Stimulated activated CD4-positive, alpha-beta T cell treated with anti-CD3 and anti-CD28 coated beads, Interleukin-12 subunit alpha, Interleukin-12 subunit beta, amount 100 ng/mL, for 4 hours (primary cell): ENCODE measurements at regions not wholly inside any gene's neighbourhood (a gene's known extent, or its start where the extent isn't known, plus 50 kb on each side); places are given as distances from the start of the nearest gene placed in this dataset.

Experiments used
- DNase-seq: peaks from one replicate; pipeline ENCODE4 v3.0.0-alpha.2; 2020

GRCh38 chr2:160976797-160977196, 183.4 kb upstream of the TANK start:
- no peak for DNase-seq

GRCh38 chr2:160977376-160977775, 182.9 kb upstream of the TANK start:
- DNase-seq = no peak

DNA sequence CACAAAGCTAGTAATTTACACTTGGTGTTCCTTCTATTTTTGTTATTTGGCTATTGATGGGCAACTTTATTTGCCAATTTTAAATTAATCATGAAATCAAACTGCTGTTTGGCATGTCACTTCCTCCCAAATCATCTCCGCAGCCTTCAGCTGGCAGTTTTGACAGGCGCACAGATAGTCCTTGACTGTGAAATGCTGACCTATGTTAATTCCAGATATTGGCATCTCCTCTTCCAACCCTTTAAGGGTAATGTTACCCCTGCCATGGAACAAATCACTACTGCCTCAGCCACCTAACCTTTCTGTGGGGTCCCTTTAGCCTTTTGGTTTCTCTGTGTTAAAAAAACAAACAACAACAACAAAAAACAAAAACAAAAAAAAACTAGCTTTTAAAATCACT, 182.4 kb upstream of the TANK start:
- DNase-seq = no peak

DNA sequence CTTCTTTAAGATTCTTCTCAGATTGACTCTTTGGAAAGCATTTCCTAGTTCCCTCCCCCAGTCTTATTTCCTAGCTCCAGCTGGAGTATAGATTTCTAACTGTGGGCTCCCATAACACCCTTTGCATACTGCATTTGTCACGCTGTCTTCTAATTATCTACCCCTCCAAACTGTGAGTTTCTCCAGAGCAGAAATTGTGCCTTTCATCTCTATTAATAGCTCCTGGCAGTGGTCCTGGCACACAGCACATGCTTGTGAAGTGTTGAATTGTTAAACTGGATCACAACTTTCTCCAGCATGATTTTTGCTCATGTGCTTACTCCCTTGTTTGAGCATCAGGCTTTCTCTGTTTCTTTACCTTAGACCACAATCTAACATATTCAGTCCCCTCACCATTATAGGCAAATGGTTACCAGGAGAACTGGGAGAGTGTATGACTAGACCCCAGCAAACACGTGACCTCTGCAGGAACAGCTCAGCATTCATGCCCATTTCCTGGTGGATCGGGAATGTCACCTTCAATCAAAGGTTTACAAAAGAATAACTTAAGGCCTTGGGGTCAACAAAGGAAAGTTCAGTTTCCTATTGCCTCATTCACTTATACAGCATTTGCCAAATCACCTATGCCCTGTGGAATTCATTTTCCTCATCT, 175.7 kb upstream of the TANK start:
- DNase-seq = no peak

- no peak for DNase-seq
Observed at GRCh38 chr2:160989778-160990177, 170.4 kb upstream of the TANK start.

DNA sequence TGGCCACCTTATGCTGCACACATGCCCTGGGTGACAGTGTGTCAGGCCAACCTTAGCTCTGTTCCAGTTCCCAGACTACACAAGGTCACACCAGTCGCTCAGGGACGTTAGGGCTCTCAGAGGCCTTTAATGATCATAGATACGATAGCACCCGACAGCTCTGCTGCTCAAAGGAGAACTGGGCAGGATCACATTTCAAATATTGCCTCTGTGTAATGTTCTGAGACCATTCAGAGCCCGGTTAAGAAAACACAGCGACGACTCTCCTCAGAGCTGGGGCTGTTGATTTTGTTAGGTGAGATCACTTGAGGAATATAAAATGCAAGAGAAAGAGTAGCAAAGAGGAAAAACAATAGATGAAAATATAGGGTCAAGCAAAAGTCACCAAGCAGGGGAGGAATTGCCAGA, 166.6 kb upstream of the TANK start:
- no peak for DNase-seq

- DNase-seq = peak; percentile 48
Observed at GRCh38 chr2:160994141-160995002, 165.9 kb upstream of the TANK start.

- no peak for DNase-seq
Observed at GRCh38 chr2:160996584-160996983, 163.6 kb upstream of the TANK start.

DNA sequence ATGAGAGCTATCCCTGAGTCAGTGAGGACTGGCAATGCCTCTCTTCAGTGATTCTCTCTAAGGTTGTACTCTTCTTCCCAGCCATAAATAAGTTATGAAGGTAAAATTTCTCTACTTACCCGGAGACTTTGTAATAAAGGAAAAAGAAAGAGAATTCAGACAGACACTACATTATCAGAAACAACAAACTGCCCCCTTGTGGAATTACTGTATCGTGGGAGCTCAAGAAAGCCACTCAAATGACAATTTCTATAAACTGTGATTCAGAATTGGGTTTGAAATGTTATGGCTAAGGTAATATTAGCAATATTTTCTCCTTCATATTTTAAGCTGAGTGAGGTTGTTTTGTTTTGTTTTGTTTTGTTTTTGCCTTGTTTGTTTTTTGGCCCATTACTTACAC, 155.8 kb upstream of the TANK start:
- DNase-seq = no peak

DNA sequence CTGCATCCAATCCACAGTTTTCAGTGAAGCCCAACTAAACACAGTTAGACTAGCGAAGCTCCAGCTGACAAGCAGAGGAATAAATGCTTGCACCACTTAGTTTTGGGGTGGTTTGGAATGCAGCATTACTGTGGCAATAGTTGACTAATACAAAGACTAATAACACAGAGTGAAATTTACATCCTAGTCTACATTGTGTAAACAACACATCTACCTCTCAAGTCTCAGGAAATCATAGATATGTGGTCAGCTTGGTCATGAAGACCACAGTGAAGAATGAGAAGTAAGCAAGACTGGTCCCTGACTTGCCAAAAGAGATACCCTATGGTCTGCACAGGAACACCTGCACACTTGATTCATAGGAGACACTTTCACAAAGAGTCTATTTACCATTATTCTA, 155.1 kb upstream of the TANK start:
- DNase-seq = no peak

DNA sequence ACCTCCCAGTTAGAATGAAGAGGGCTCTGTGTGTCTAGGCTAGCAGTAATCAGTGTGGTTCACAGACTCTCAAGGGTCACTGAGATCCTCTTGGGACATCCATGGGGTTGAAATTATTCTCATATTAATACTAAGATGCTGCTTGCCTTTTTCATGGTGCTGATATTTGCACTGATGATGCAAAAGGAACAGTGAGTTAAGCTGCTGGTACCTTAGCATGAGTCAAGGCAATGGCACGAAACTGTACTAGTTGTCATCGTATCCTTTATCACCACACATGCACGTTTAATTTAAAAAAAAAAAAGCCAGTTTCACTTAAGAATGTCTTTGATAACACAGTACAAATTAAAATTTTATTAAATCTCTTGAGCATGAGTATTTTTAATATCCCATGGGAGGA, 151.9 kb upstream of the TANK start:
- DNase-seq = no peak

DNA sequence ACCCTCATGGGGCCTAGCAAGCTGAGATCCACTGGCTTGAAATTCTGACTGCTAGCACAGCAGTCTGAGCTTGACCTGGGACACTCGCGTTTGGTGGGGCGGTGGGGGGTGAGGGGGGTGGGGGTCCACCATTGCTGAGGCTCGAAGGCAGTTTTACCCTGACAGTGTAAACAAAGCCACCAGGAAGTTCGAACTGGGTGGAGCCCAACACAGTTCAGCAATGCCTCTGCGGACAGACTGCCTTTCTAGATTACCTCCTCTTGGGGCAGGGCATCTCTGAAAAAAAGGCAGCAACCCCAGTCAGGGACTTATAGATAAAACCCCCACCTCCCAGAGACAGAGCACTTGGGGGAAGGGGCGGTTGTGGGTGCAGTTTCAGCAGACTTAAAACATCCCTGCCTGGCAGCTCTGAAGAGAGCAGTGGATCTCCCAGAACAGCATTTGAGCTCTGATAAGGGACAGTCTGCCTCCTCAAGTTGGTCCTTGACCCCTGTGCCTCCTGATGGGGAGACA, 149.7 kb upstream of the TANK start:
- DNase-seq = no peak

DNA sequence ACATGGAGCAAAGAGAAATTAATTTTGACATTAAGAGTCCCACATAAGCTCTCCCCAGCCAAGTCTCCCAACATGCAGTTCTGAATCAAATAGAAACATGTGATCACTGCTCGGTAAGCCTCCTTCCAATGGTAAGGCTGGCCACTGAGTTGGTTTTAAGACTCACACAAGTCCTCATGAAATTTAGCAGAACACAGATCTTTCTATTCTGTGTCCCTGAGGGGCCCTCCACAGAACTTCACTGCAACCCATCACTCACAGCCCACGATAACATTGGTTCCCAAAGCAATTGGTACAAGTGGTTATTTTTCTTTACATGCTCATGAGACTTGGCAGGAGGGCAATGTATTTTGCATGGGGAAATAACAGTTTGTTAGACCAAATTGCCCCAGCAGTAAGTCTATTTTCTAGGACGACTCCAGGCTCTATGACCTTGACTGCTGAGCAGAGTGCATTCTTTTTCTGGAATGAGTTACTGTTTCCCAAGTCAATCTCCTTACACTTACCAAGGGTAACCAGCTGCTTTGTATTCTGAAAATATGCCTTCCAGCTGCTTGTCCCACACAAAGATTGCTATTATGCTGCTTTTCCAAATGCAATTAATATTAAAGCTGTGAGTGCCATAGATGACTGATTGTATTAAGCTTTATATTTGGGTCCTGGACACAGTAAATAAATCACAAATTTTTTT, 142.3 kb upstream of the TANK start:
- no peak for DNase-seq

GRCh38 chr2:161019311-161019710, 140.9 kb upstream of the TANK start:
- DNase-seq = no peak

GRCh38 chr2:161020437-161020836, 139.8 kb upstream of the TANK start:
- no peak for DNase-seq

DNA sequence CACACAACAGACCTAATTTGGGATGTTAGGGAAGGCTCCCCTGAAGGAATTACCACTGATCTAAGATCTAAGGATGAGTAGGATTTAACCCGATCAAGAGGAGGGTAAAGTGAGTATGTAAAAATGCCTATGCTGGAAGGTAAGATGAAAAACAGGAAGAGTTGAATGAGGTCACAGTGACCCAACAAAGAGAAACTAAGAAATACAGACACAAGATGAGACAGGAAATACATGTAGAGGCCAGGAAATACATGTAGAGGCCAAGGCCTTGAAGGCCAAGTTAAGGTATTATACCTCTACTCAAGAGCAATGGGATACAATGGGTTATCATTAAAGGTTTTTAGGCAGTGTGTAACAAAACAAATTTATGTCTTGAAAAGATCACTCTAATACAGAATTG, 131.6 kb upstream of the TANK start:
- DNase-seq = no peak

DNA sequence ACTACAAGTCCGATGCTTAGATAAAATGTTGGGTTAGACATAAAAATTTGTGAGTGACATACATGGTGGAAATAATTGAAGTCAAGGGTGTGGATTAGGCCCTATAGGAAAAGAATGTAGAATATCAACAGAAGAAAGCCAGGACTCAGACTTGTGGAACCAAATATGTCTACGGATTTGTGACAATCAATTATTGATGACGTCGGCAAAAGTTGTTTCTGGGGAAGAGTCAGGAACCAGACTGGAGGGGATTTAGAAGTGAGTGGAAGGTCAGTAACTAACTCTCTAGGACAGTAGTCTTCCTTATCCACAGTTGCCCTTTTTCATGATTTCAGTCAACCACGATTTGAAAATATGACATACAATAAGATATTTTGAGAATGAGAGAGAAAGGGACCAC, 130.9 kb upstream of the TANK start:
- no peak for DNase-seq

GRCh38 chr2:161030260-161031063, 129.8 kb upstream of the TANK start:
- no peak for DNase-seq

- DNase-seq = no peak
Observed at GRCh38 chr2:161031511-161031910, 128.7 kb upstream of the TANK start.

DNA sequence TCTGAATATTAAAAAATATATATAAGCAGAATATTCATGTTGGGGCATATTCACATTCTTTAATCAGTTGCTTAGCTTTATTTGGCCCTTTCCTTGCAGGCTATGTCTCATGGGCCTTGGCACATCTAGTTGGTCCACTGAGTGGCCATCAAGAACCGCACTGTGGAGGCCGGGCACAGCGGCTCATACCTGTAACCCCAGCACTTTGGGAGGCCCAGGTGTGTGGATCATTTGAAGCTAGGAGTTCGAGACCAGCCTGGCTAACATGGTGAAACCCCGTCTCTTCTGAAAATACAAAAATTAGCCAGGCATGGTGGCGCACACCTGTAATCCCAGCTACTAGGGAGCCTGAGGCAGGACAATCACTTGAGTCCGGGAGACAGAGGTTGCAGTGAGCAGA, 127.6 kb upstream of the TANK start:
- DNase-seq = no peak

- DNase-seq = no peak
Observed at GRCh38 chr2:161033059-161033660, 127.1 kb upstream of the TANK start.

- no peak for DNase-seq
Observed at GRCh38 chr2:161036926-161037325, 123.3 kb upstream of the TANK start.

DNA sequence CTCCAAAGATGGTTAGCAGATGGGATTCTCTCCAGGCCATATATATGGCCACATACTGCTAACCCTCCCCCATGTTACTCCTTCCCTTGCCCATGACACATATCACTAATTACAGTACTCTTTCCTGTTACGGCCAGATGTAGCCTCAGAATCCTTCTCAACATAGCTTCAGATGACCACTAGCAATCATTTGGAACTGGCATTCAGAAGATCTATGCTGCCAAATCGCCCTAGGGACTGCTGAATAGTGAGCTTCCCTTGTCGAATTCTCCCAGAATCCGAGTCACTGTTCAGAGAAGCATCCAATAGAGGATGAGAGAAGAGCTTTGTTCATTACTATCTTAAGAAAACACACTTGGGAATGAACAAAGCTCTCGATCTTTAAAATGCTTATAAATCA, 121.2 kb upstream of the TANK start:
- no peak for DNase-seq
